ENCODE measurements at regions not wholly inside any gene's neighbourhood (a gene's known extent, or its start where the extent isn't known, plus 50 kb on each side); places are given as distances from the start of the nearest gene placed in this dataset.

DNA sequence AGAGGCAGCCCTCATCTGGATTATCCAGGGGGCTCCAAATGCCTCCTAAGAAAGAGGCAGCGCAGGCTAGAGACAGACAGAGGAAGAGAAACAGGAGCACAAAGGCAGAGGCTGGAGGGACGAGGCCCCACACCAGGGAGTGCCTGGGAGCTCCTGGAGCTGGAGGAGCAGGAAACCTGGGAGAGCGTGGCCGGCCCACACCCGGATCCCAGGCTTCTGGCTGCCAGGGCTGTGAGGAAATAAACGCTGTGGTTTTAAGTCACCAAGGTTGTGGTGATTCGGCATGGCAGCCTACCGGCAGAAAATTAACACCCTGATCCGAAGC, 165.5 kb downstream of the OLFM1 start:
- no peak for DNase-seq (ENCODE audit: low spot score)

DNA sequence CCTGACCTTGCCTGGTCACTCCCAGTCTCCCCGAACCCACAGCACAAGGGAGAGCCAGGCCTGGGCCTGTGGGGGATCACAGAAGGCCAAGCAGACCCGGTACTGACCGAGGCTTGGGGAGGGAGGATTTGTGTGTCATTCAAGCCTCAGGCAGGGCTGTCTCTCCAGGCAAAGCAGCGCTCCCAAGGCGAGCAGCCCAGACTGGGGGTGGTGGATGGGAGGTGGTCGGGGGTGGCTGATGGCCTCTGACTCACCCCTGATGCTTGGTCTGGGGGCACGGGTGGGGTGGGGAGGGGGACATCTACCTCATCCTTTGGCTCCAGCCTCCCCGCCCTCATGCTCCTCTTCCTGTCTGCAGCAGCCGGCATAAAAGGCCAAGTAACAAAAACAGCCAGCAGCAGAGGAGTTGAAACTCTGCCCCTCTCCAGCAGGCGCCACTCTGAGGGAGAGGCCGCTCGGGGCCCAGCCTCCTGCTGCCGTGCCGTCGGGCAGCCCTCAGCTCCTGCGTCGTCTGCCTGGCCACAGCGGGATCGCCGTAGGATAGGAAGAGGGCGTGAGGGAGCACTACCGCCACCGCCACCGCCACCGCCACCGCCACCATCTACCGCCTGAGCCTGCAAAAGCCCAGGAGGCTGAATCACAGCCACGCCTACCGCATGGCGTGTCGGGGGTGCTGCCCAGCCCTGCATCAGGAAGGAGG, 166.0 kb downstream of the OLFM1 start:
- DNase-seq (ENCODE audit: low spot score) = no peak

DNA sequence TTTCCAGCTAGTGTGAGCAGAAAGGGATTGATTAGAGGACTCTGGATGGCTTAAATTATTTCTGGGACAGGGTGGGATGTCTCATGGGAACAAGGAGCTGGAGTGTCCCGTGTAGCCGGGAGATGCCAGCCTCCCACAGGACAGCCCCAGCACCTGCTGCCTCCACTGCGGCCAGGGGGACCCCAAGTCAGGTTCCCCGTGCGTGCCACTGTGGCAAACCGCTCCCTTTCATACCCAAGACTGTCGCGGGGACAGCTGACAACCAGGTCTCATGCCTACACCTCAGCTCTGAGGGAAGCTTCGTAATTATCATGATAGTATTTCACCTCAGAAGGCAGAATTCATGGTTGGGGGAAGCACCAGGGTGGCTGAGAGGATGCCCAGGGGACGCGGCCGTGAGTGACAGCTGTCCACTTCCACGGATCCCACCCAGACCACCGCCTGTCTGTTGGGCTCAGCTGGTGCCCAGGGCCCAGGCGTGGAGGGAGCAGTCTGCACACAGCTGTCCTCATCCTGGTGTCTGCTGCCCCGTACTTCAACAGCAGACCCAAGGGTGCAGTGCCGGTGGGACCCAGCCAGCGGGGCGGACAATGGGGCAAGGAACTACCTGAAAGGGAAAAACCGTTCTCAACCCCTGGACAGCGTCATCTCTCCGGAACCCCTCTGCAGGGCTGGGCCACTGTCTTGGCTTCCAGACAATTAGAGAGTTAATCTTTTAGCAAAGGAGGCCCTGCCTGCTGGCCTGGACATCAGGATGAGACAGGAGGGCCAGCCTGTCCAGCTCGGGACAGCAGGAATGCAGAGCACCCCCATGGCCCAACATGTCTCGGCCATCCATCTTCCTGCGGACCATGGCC, 166.9 kb downstream of the OLFM1 start:
- no peak for DNase-seq (ENCODE audit: low spot score)

DNA sequence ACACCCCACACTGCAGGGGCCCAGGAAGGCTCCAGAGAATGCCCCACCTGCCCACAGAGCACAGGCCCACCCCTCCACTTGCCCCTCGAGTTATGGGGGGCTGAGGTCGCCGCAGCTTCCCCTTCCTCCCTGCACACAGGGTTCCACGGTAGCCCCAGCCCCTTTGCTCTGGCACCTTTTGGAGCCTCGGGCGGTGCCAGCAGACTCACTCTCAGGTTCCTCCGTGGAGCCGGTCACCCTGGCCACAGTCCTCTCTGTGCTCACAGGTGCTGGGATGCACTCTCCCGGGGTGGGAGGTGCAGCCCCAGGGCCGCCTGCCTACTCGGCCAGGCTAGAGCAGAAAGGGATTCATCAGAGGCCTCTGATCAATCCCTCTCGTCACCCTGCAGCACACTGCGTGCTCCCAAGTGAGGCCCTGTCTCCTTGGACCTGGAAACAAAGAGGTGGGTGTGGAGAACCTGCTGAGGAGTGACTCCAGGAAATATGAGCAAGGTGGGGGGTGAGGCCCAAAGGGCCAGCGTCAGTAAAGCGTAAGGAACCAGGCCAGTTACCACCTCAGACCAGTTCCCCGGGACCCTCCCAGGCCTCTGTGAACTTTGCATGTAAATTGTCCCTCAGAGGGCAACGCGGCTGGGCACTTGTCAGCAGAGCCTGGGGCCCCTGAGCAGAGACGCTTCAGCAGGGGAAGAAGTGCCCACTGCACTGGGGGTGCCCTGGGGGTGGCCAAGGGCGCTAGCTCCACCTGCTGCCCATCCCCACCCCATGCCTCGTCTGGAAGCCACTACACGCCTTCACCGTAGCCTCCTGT, 167.8 kb downstream of the OLFM1 start:
- no peak for DNase-seq (ENCODE audit: low spot score)

DNA sequence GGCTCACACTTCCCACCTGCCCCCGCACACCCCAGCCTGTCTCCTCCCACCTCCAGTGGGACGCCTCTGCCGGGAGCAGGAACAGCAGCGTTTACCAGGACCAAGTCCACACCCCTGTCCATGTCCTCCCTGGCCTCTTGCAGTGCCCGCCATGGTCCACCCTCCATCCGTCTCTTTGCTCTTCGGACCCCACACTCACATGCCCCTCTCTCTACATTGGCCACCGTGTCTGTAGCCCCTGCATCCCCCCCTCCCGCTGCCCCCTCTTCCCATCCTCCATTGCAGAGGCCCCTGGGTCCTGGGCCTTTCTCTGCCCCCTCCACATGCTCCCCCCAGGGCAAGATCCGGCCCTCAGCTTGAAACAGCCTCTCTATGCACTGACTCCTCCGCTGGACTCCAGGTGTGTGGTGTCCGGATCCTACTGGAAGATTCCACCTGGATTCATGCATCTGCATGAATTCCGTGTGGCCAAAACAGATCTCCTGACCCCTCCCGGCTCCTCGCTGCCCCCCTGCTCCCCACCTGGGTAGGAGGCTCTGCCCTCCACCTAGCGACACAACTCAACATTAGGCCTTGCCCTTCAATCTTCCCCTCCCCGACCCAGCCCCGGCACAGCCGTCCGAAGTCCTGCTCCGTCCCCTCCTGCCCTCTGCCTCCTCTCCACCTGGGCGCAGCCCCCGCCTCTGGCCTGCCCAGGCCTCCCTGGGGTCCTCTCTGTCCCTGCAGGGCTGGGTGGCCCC, 168.5 kb downstream of the OLFM1 start:
- DNase-seq (ENCODE audit: low spot score) = no peak

DNA sequence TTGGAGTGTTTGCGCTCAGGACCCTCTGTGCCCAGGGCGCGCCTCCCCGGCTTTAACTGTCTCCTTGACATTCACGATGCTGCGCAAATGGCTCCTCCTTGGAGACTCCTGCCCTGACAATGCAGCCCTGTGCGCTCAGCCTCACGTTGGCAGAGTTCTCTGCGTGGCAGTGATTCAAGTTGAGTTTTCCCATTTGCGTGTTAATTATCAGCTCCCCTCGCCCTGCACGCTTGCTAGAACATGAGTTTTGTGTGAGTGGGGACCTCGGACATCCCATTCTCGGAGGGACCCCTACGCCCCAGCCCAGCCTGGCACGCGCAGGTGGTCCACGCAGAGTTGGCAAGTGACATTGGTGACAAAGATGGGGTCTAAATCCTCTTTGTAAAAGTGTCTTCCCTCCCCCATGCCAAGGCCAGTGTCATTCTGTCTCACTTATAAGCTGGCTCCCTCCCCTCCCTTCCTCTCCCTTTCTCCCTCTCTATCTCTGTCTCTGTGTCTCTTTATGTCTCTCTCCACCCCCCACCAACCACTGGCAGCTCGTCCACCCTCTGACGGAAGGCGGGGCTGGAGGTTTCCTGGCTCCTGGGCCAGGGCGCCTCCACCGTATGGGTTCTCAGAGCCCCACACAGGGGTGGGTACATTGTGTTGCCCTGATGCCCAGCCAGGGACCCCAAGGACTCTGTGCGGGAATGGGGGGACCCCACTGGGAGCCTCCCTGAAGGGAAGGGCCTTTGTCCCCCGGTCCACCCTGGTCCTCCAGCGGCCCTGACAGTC, 169.3 kb downstream of the OLFM1 start:
- no peak for DNase-seq (ENCODE audit: low spot score)

DNA sequence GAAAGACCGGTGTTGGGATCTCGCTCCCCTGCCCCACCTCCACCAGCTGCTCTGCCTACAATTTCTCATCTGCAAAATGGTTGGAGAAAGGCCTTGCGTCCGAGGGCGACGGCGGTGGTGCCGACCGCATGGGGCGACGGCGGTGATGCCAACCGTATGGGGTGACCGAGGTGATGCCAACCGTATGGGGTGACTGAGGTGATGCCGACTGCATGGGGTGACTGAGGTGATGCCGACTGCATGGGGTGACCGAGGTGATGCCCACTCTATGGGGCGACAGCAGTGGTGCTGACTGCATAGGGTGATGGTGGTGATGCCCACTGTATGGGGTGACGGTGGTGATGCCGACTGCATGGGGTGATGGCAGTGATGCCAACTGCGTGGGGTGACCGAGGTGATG, 171.0 kb downstream of the OLFM1 start:
- DNase-seq (ENCODE audit: low spot score) = no peak

DNA sequence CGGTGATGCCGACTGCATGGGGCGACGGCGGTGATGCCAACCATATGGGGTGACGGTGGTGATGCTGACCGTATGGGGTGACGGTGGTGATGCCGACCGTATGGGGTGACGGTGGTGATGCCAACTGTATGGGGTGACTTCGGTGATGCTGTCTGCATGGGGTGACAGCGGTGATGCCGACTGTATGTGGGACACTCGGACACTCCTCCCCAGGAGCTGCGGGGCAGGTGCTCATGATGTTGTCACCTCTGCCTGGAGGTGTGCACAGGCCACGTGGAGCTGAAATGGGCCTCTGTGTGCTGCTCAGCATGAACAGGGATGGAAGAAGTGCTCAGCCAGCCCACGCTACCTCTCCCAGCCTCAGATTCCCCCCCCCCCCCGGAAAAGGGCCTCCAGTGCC, 171.8 kb downstream of the OLFM1 start:
- DNase-seq (ENCODE audit: low spot score) = no peak

DNA sequence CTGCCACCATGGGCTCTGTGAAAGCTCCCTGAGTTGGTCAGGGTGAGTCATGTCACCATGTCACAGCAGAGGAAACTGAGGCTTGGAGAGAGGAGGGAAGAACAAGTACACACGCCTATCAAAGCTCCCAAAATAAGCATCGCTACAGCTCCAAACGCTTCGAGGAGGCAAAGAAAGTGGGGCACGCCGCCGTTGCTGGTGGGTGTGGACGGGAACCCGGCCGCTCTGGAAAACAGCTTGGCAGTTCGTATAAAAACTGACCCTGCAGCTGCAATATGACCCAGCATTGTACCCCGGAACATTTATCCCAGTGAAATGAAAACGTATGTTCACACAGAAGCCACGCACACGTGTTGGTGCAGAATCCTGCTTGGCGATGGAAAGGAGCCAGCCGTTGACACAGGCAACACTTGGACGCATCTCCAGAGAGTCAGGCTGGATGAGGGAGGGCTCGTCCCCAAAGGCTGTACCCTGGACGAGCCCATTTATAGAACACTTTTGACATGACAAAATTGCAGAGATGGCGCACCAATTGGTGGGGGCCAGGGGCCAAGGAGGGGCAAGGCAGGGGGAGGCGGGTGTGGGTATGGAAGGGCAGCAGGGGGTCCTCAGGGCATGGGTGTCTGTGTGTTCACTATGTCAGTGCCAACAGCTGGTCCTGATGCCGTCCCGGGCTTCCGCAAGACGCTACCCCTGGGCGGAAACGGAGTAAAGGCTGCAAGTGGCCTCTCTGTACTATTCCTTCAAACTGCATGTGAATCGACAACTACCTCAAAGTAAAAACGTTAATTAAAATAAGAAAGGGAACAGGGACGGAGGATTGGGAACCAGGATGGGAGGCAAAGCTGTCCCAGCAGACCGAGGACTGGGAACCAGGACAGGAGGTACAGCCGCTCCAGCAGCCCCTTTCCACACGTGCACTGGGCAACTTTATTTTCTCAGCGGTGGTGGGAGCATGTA, 173.0 kb downstream of the OLFM1 start:
- DNase-seq (ENCODE audit: low spot score) = no peak

DNA sequence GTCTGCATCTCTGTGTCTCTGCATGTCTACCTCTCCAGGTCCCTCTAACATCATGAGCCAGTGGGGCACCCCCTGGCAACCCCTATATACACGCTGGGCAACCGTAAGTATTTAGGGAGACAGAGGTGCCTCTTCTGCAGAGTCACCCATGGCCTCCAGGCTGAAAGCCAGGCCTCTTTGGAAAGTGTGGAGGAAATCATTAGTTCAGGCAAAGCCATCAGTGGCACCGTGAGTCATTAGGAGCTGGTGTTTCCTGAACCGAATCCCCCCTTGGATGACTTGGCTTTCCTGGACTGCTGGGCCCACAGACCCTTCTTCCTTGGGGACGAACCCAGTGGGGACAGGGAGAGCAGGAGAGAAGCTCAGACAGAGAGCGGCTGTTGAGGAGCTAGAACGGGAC, 174.8 kb downstream of the OLFM1 start:
- DNase-seq (ENCODE audit: low spot score) = no peak

DNA sequence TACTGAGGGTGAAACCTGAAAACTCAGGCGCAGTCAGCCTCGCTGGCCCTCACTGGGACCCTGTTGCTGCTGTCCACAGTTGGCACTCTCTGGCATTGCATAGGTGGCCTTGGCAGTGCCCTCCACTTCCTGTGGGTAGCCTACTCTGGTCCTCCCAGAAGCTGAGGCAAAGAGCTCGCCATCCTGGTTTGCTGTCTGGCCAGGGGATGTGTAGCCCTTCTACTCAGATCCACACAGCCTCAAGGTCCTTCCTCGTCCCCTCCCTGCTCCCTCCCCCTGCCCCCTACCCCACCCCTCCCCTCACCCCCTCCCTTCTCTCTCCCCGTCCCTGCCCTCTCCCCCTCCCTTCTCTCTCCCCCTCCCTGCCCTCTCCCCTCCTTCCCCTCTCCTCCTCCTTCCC, 176.0 kb downstream of the OLFM1 start:
- no peak for DNase-seq (ENCODE audit: low spot score)

DNA sequence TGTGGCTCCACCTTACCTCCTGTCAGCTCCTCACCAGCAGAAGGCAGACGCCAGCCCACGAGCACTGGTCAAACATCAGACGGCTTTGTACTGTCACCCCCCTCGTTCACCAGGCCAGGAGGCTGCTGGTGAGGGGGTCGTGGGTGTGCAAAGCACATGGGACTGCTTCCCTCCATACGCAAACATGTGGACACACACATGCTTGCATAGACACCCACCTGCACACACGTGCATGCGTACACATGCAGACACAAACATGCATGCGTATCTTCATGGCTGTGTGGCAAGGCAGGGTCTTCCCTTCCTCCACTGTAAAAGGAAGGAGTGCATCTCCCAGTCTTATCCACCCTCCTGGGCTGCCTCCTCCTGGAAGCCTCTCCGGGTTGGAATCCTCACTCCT, 178.5 kb downstream of the OLFM1 start:
- DNase-seq (ENCODE audit: low spot score) = no peak

DNA sequence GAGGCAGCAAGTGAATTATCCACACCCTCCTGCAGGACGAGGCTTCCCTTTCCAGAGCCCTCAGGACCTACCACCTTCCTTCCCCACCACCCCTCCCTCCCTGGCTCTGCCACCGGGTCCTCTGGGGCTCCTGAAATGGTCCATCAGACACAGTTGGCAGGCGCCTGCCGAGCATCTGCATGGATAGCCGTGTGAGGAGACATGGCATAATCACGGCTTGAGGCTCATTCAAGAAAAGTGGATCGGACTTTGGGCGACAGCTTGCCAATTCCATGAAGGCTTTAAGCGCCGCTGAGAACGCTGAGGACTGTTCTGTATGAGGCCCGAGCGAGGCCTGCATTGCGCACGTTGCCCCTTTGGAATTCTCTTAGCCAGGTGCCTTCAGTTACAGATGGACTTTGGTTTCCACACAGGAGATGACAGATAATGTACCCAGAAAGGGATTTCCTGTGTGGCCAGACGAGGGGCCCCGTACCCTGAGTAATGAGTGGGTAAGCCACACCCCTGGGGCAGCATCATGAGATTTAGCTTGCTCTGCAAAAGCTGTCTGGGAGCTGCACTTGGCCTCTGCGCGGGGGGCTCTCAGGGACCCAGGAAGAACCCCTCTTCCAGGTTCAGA, 179.8 kb downstream of the OLFM1 start:
- no peak for DNase-seq (ENCODE audit: low spot score)

DNA sequence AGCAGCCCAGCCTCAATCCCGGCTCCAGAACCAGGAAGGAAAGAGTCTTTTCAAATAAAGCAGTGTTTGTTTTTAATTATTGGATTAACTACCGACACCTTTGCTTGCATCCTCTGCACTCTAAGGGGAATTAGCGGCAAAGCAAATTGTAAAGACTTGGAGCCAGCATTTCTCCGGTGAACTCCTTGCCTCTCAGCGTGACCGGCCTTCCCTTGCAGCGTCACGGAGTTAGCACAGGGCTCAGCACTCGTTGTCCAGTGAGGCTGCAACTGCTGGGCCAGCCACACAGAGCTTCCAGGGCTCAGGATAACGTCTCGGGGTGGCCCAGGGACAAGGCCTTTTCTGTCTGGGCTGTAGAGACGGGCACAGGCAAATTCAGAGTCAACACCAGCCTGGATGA, 180.6 kb downstream of the OLFM1 start:
- no peak for DNase-seq (ENCODE audit: low spot score)

DNA sequence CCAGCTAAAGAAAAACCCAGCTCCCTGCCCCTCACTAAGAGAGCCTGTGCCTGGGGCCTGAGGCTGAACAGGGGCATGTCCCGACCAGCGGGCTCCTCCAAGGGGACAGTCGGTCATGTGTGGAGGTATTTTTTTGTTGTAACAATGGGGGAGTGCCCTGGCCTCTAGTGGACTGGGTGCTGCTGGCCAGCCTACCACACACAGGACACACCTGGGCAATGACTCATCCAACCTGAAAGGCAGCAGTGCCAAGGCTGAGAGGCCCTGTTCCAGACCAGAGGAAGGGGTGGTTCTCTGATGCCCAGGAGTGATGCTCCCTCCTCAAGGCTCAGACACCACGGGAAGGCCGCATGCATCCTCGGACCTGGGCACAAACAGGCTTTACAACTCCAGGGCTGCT, 181.5 kb downstream of the OLFM1 start:
- no peak for DNase-seq (ENCODE audit: low spot score)

DNA sequence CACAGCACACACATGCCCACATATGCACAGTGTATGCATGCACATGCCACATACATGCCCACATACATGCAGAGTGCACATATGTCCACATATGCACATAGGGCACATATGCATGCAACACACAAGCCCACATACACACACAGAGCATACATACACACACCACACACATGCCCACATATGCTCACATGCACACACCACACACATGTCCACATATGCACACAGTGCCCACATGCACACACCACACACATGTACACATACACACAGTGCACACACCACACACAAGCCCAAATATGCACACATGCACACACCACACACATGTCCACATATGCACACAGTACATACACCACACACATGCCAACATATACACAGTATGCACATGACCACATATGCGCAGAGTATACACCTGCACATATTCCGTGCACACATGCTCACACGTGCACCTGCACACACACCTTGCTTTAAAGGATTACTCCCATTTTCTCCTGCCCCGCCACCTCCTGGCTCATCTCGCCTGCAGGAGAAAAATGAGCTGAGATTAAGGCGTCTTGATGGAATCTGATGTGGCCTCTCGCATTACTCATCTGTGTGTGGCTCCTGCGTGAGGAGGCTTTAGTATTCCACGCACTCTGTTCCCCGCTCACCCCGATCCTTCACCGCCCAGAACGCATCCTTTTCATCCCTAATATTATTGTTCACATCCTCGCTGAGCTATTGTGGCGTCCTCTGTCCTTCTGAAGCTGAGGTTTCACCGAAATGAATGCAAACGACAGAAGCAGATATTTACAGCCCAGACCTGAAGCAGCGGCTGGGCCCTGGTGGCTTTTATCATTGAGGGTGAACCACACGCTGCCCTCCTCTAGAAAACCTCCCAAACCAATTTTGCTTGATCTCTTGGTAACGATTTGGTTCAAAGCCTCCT, 182.7 kb downstream of the OLFM1 start:
- DNase-seq (ENCODE audit: low spot score) = no peak

DNA sequence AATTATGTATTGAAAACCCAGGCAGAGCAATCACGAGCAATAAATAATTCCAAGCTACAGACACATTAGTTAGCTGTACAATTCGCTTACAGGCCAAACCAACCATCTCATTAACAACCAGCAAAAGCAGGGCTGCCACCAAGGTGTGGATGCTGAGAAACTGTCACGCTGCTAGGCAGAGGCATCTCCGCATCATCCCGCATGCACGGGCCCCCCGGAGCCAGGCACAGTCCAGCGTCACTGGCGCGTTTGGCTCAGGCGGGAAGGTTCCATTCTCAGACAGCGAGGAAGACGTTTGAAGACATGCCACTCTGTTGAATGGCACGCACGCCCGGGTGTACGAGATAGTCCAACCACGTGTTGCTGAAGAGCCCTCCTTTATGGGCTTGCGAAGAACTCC, 184.0 kb downstream of the OLFM1 start:
- no peak for DNase-seq (ENCODE audit: low spot score)

DNA sequence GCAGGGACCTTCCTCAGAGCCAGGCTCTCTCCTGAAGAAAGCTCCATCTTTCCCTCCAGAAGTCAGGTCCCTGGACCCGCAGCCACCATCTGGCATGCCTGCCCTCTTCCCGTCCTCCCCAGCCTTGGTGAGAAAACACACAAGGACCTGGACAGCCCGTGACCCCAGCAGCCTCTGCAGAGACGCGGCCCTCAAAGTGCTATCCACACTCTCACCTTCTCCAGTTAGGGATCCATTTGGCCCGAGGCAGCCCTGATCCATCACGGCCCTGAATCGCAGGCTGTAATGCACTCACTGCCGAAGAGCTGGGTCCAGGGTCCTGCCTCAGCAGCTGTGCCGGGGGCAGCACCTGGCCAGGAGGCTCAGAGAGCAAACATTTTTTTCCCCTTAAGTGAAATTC, 185.1 kb downstream of the OLFM1 start:
- no peak for DNase-seq (ENCODE audit: low spot score)

Measured in SK-N-DZ (cell line).